Skeletal muscle satellite cell (primary cell): ENCODE measurements at regions not wholly inside any gene's neighbourhood (a gene's known extent, or its start where the extent isn't known, plus 50 kb on each side); places are given as distances from the start of the nearest gene placed in this dataset.

Source experiments
- H3K27me3 ChIP-seq: 2 replicates; pipeline ENCODE4 v1.7.0; 2013; ENCODE audit warnings: low read length; ENCODE audit not compliant: control insufficient read depth, insufficient read depth
- H3K36me3 ChIP-seq: 2 replicates; pipeline ENCODE4 v1.7.0; 2013; ENCODE audit warnings: mild to moderate bottlenecking, control low read depth, low read length; ENCODE audit not compliant: insufficient read depth
- H3K4me1 ChIP-seq: 2 replicates; pipeline ENCODE4 v1.7.0; 2013; ENCODE audit warnings: low read length; ENCODE audit not compliant: control insufficient read depth, insufficient read depth
- H3K4me2 ChIP-seq: 2 replicates; pipeline ENCODE4 v1.7.0; 2013; ENCODE audit warnings: mild to moderate bottlenecking, low read length
- H3K4me3 ChIP-seq: 2 replicates; pipeline ENCODE4 v1.7.0; 2013; ENCODE audit warnings: low read length
- H3K9ac ChIP-seq: 2 replicates; pipeline ENCODE4 v1.7.0; 2013; ENCODE audit warnings: mild to moderate bottlenecking, low read depth, low read length, moderate library complexity
- H3K9me3 ChIP-seq: replicated peaks from 2 replicates; pipeline ENCODE4 v1.7.0; 2013; ENCODE audit warnings: mild to moderate bottlenecking, control low read depth, low read length

DNA sequence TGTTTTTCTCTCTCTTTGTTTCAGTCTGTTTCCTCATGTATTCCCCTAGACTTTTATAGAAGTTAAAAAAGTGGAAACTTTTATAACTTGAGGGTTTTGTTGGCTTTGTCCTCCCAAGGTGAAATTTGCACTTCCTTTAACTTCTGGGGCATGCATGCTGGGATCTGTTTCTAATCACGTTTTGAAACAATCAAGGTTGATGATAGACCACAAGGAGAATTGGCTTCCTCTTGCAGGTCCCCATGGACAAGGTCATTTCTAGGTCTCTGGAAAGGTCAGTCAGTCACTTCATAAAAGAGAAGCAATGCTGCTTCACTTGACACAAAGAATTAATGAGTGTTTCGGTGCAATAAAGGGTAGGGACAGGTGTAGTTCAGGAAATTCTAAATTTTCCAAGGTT lies 811.8 kb upstream of the CELF2 start:
- H3K27me3 ChIP-seq = no peaks in the 10 kb centered on the region
- H3K9ac ChIP-seq = no peak overlapping the region
- H3K4me1 ChIP-seq = peaks cover 3% of the 10 kb centered on the region
- H3K4me2 ChIP-seq = no peak overlapping the region
- peaks cover 3% of the 10 kb centered on the region for H3K9me3 ChIP-seq
- H3K4me3 ChIP-seq = no peak overlapping the region
- no peaks in the 10 kb centered on the region for H3K36me3 ChIP-seq

DNA sequence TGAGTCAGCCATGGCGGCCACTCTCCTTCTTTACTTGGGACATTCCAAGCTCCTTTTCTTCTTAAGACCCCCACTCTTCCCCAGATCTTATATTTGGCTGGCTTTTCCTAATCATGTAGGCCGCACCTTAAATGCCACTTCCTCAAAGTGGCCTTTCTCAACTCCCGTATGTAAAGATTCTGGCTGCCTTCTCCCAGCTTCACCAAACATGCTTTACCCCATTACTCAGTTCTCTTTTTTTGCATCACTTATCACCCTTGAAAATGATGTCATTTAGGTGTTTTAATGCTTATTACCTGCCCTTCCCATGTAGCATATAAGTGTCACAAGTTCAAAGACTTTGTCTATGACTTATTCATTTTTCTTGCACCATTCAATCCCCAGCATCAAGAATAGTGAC lies 810.1 kb upstream of the CELF2 start:
- Histone ChIP-seq H3K36me3 (no peaks in the 10 kb centered on the region), H3K27me3 (no peaks in the 10 kb centered on the region), H3K4me3 (no peak overlapping the region), H3K4me1 (peaks cover 3% of the 10 kb centered on the region), H3K9ac (no peak overlapping the region), H3K9me3 (peaks cover 3% of the 10 kb centered on the region), H3K4me2 (no peak overlapping the region)

- peaks cover 3% of the 10 kb centered on the region for H3K4me1 ChIP-seq
- no peak overlapping the region for H3K9ac ChIP-seq
- H3K27me3 ChIP-seq = no peaks in the 10 kb centered on the region
- no peaks in the 10 kb centered on the region for H3K36me3 ChIP-seq
- H3K4me2 ChIP-seq = no peak overlapping the region
- peaks cover 3% of the 10 kb centered on the region for H3K9me3 ChIP-seq
- H3K4me3 ChIP-seq = no peak overlapping the region
Observed at GRCh38 chr10:10208196-10208595, 809.5 kb upstream of the CELF2 start.

- Histone ChIP-seq H3K27me3 (no peaks in the 10 kb centered on the region), H3K36me3 (no peaks in the 10 kb centered on the region), H3K4me1 (peaks cover 3% of the 10 kb centered on the region), H3K4me3 (no peak overlapping the region), H3K9me3 (no peaks in the 10 kb centered on the region), H3K4me2 (no peak overlapping the region), H3K9ac (no peak overlapping the region)
Observed at GRCh38 chr10:10209167-10209566, 808.5 kb upstream of the CELF2 start.

- Histone ChIP-seq H3K4me1 (peaks cover 3% of the 10 kb centered on the region), H3K9me3 (no peaks in the 10 kb centered on the region), H3K4me3 (no peak overlapping the region), H3K27me3 (no peaks in the 10 kb centered on the region), H3K9ac (no peak overlapping the region), H3K36me3 (no peaks in the 10 kb centered on the region), H3K4me2 (no peak overlapping the region)
Observed at GRCh38 chr10:10211409-10211808, 806.3 kb upstream of the CELF2 start.

DNA sequence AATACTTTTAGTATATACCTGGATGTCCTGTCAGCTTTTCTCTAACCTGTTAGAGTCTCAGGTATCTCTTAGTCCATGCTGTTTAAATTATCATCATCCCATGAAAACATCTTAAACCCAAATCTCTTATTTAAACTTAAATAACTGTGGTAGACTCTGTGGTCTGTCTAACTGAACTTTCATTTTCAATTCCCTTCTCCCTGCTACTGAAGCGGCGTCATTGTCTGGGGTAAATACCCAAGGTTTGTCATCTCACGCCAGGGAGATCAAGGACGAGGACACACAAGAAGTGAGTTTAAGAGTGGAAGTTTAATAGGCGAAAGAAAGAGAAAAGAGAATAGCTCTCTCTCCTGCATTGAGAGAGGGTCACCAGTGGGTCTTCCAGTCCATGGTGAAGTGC lies 804.4 kb upstream of the CELF2 start:
- no peak overlapping the region for H3K4me3 ChIP-seq
- no peak overlapping the region for H3K4me2 ChIP-seq
- H3K36me3 ChIP-seq = no peaks in the 10 kb centered on the region
- peaks cover 3% of the 10 kb centered on the region for H3K4me1 ChIP-seq
- H3K9me3 ChIP-seq = no peaks in the 10 kb centered on the region
- H3K27me3 ChIP-seq = no peaks in the 10 kb centered on the region
- no peak overlapping the region for H3K9ac ChIP-seq

GRCh38 chr10:10222304-10222841 lies 795.3 kb upstream of the CELF2 start:
- Histone ChIP-seq H3K4me3 (no peak overlapping the region), H3K4me1 (peaks cover 17% of the 10 kb centered on the region), H3K36me3 (no peaks in the 10 kb centered on the region), H3K9me3 (no peaks in the 10 kb centered on the region), H3K9ac (peak overlapping the region; percentile 63), H3K27me3 (no peaks in the 10 kb centered on the region), H3K4me2 (no peak overlapping the region)

GRCh38 chr10:10223131-10223530 lies 794.5 kb upstream of the CELF2 start:
- no peaks in the 10 kb centered on the region for H3K36me3 ChIP-seq
- H3K9ac ChIP-seq = peak overlapping the region; percentile 54
- H3K4me1 ChIP-seq = peaks cover 17% of the 10 kb centered on the region
- peak overlapping the region; percentile 20 for H3K4me2 ChIP-seq
- H3K27me3 ChIP-seq = no peaks in the 10 kb centered on the region
- H3K4me3 ChIP-seq = no peak overlapping the region
- no peaks in the 10 kb centered on the region for H3K9me3 ChIP-seq

- Histone ChIP-seq H3K27me3 (no peaks in the 10 kb centered on the region), H3K9ac (no peak overlapping the region), H3K4me2 (no peak overlapping the region), H3K36me3 (no peaks in the 10 kb centered on the region), H3K4me1 (peaks cover 17% of the 10 kb centered on the region), H3K9me3 (no peaks in the 10 kb centered on the region), H3K4me3 (no peak overlapping the region)
Observed at GRCh38 chr10:10225136-10225676, 792.5 kb upstream of the CELF2 start.

- no peak overlapping the region for H3K4me3 ChIP-seq
- H3K27me3 ChIP-seq = no peaks in the 10 kb centered on the region
- H3K9me3 ChIP-seq = no peaks in the 10 kb centered on the region
- no peaks in the 10 kb centered on the region for H3K36me3 ChIP-seq
- H3K9ac ChIP-seq = no peak overlapping the region
- no peaks in the 10 kb centered on the region for H3K4me1 ChIP-seq
- H3K4me2 ChIP-seq = no peak overlapping the region
Observed at GRCh38 chr10:10233229-10233628, 784.4 kb upstream of the CELF2 start.

DNA sequence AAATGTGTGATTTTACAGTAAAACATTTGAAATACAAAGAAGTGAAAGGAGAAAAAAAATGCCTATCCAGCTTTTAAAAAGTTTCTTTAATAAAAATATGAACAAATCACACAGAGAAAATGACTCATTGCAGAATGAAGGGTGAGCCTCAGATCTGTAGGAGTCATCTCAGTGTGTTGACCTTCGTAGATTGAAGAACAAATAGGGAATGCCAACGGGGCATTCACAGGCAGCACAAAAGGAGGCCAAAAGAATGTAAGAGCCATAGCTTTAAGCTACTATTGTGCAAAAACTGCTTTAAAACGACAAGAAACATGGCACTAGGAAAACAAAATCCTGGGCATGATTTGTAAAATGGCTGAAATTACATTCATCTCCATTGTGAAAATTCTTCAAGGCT lies 782.7 kb upstream of the CELF2 start:
- Histone ChIP-seq H3K27me3 (no peaks in the 10 kb centered on the region), H3K4me3 (no peak overlapping the region), H3K9me3 (no peaks in the 10 kb centered on the region), H3K4me1 (no peaks in the 10 kb centered on the region), H3K36me3 (no peaks in the 10 kb centered on the region), H3K4me2 (no peak overlapping the region), H3K9ac (no peak overlapping the region)

- no peak overlapping the region for H3K4me2 ChIP-seq
- no peak overlapping the region for H3K4me3 ChIP-seq
- no peaks in the 10 kb centered on the region for H3K36me3 ChIP-seq
- no peaks in the 10 kb centered on the region for H3K27me3 ChIP-seq
- H3K9me3 ChIP-seq = no peaks in the 10 kb centered on the region
- no peaks in the 10 kb centered on the region for H3K4me1 ChIP-seq
- H3K9ac ChIP-seq = no peak overlapping the region
Observed at GRCh38 chr10:10247585-10247984, 770.1 kb upstream of the CELF2 start.
